ENCODE measurements at regions not wholly inside any gene's neighbourhood (a gene's known extent, or its start where the extent isn't known, plus 50 kb on each side); places are given as distances from the start of the nearest gene placed in this dataset.

- DNase-seq (ENCODE audit: low spot score): no peak
- FAIRE-seq: no peak
Observed at GRCh38 chr3:159803459-159803858, 185.2 kb upstream of the IL12A start.

- no peak for FAIRE-seq
- peak; percentile 57 for DNase-seq (ENCODE audit: low spot score)
Observed at GRCh38 chr3:159804726-159805410, 183.8 kb upstream of the IL12A start.

GRCh38 chr3:159805411-159805772 lies 183.2 kb upstream of the IL12A start:
- FAIRE-seq (no peak), DNase-seq (ENCODE audit: low spot score) (no peak)

GRCh38 chr3:159806412-159806811 lies 182.2 kb upstream of the IL12A start:
- DNase-seq (ENCODE audit: low spot score) (no peak), FAIRE-seq (no peak)

GRCh38 chr3:159807137-159808040 lies 181.2 kb upstream of the IL12A start:
- DNase-seq (ENCODE audit: low spot score) (no peak), FAIRE-seq (no peak)

- no peak for FAIRE-seq
Observed at GRCh38 chr3:159813822-159814531, 174.7 kb upstream of the IL12A start.

GRCh38 chr3:159816512-159816911 lies 172.1 kb upstream of the IL12A start:
- FAIRE-seq (no peak), DNase-seq (ENCODE audit: low spot score) (no peak)

More at GRCh38 chr3:159813822-159814531, 174.7 kb upstream of the IL12A start:
- no peak for DNase-seq (ENCODE audit: low spot score)

GRCh38 chr3:159817126-159817525 lies 171.5 kb upstream of the IL12A start:
- DNase-seq (ENCODE audit: low spot score): no peak
- no peak for FAIRE-seq

GRCh38 chr3:159817571-159817970 lies 171.1 kb upstream of the IL12A start:
- no peak for FAIRE-seq

GRCh38 chr3:159818399-159818798 lies 170.2 kb upstream of the IL12A start:
- DNase-seq (ENCODE audit: low spot score): no peak

More at GRCh38 chr3:159817571-159817970, 171.1 kb upstream of the IL12A start:
- DNase-seq (ENCODE audit: low spot score): no peak

GRCh38 chr3:159818997-159819500 lies 169.6 kb upstream of the IL12A start:
- no peak for DNase-seq (ENCODE audit: low spot score)
- no peak for FAIRE-seq

More at GRCh38 chr3:159818399-159818798, 170.2 kb upstream of the IL12A start:
- FAIRE-seq: no peak

- no peak for FAIRE-seq
- no peak for DNase-seq (ENCODE audit: low spot score)
Observed at GRCh38 chr3:159819676-159820075, 169.0 kb upstream of the IL12A start.

GRCh38 chr3:159821110-159821509 lies 167.5 kb upstream of the IL12A start:
- DNase-seq (ENCODE audit: low spot score) (peak; percentile 32), FAIRE-seq (no peak)

- no peak for DNase-seq (ENCODE audit: low spot score)
- no peak for FAIRE-seq
Observed at GRCh38 chr3:159821736-159822135, 166.9 kb upstream of the IL12A start.

- no peak for FAIRE-seq
- no peak for DNase-seq (ENCODE audit: low spot score)
Observed at GRCh38 chr3:159823780-159824179, 164.9 kb upstream of the IL12A start.

GRCh38 chr3:159824333-159824732 lies 164.3 kb upstream of the IL12A start:
- DNase-seq (ENCODE audit: low spot score) (peak; percentile 73), FAIRE-seq (no peak)

GRCh38 chr3:159825216-159825854 lies 163.3 kb upstream of the IL12A start:
- FAIRE-seq: peak; percentile 46
- no peak for DNase-seq (ENCODE audit: low spot score)

GRCh38 chr3:159828542-159828943 lies 160.1 kb upstream of the IL12A start:
- DNase-seq (ENCODE audit: low spot score) (peak; percentile 23), FAIRE-seq (no peak)

GRCh38 chr3:159829056-159829455 lies 159.6 kb upstream of the IL12A start:
- FAIRE-seq (no peak), DNase-seq (ENCODE audit: low spot score) (no peak)

GRCh38 chr3:159829539-159830227 lies 159.0 kb upstream of the IL12A start:
- FAIRE-seq (no peak), DNase-seq (ENCODE audit: low spot score) (peak; percentile 61)
